Chondrocyte (in vitro differentiated cells): ENCODE measurements at regions not wholly inside any gene's neighbourhood (a gene's known extent, or its start where the extent isn't known, plus 50 kb on each side); places are given as distances from the start of the nearest gene placed in this dataset.

Source experiments
- DNase-seq: peaks from one replicate; pipeline ENCODE4 v3.0.0; 2021; ENCODE audit warnings: mixed read lengths, low spot score
- H3K27ac Mint-ChIP-seq: one replicate; pipeline ENCODE4 v1.8.0; 2021; ENCODE audit warnings: mild to moderate bottlenecking, moderate library complexity, mixed read lengths; ENCODE audit not compliant: unreplicated experiment
- H3K27me3 Mint-ChIP-seq: 2 replicates; pipeline ENCODE4 v1.8.0; 2021; ENCODE audit warnings: low read depth, mixed read lengths
- H3K36me3 Mint-ChIP-seq: 2 replicates; pipeline ENCODE4 v1.8.0; 2021; ENCODE audit warnings: low read depth, mixed read lengths
- H3K4me1 Mint-ChIP-seq: 2 replicates; pipeline ENCODE4 v1.8.0; 2021; ENCODE audit warnings: low read depth, mild to moderate bottlenecking, mixed read lengths
- H3K4me3 Mint-ChIP-seq: one replicate; pipeline ENCODE4 v1.8.0; 2021; ENCODE audit warnings: mild to moderate bottlenecking, moderate library complexity, mixed read lengths; ENCODE audit not compliant: unreplicated experiment
- H3K9me3 Mint-ChIP-seq: 2 replicates; pipeline ENCODE4 v1.8.0; 2021; ENCODE audit warnings: low read depth, mixed read lengths
- CTCF ChIP-seq: fragments of 200-600 bp; sonication (generic); IDR thresholded peaks from 2 replicates; pipeline ENCODE4 v1.5.0; 2021; ENCODE audit warnings: antibody characterized with exemption, mild to moderate bottlenecking, moderate library complexity

- no peak for TF ChIP-seq CTCF
- Mint-ChIP-seq H3K27me3 (no peaks in the 10 kb centered on the region), H3K4me3 (peak overlapping the region; percentile 31), H3K36me3 (no peaks in the 10 kb centered on the region), H3K27ac (no peak overlapping the region), H3K4me1 (peaks cover 21% of the 10 kb centered on the region), H3K9me3 (no peaks in the 10 kb centered on the region)
- no peak for DNase-seq
These were observed 828.4 kb upstream of the DPPA4 start for GRCh38 chr3:110165753-110166152.

- Mint-ChIP-seq H3K27me3 (no peaks in the 10 kb centered on the region), H3K27ac (no peak overlapping the region), H3K4me1 (peaks cover 21% of the 10 kb centered on the region), H3K36me3 (no peaks in the 10 kb centered on the region), H3K9me3 (no peaks in the 10 kb centered on the region), H3K4me3 (no peak overlapping the region)
- no peak for TF ChIP-seq CTCF
- no peak for DNase-seq
These were observed 829.4 kb upstream of the DPPA4 start for GRCh38 chr3:110166791-110167190.

- H3K27me3 Mint-ChIP-seq = no peaks in the 10 kb centered on the region
- H3K36me3 Mint-ChIP-seq = no peaks in the 10 kb centered on the region
- H3K4me3 Mint-ChIP-seq = no peak overlapping the region
- no peak for TF ChIP-seq CTCF
- H3K27ac Mint-ChIP-seq = no peak overlapping the region
- H3K9me3 Mint-ChIP-seq = no peaks in the 10 kb centered on the region
- DNase-seq = no peak
- no peaks in the 10 kb centered on the region for H3K4me1 Mint-ChIP-seq
These were observed 837.6 kb upstream of the DPPA4 start for GRCh38 chr3:110174908-110175307.

- TF ChIP-seq CTCF = no peak
- Mint-ChIP-seq H3K27ac (no peak overlapping the region), H3K9me3 (no peaks in the 10 kb centered on the region), H3K27me3 (no peaks in the 10 kb centered on the region), H3K36me3 (no peaks in the 10 kb centered on the region), H3K4me1 (peaks cover 11% of the 10 kb centered on the region), H3K4me3 (no peak overlapping the region)
- no peak for DNase-seq
These were observed 841.6 kb upstream of the DPPA4 start for GRCh38 chr3:110178965-110179364.

- no peak for TF ChIP-seq CTCF
- Mint-ChIP-seq H3K27me3 (no peaks in the 10 kb centered on the region), H3K36me3 (no peaks in the 10 kb centered on the region), H3K9me3 (no peaks in the 10 kb centered on the region), H3K4me1 (peaks cover 11% of the 10 kb centered on the region), H3K4me3 (no peak overlapping the region), H3K27ac (no peak overlapping the region)
- DNase-seq = no peak
These were observed 843.4 kb upstream of the DPPA4 start for GRCh38 chr3:110180733-110181132.
